ENCODE measurements at regions not wholly inside any gene's neighbourhood (a gene's known extent, or its start where the extent isn't known, plus 50 kb on each side); places are given as distances from the start of the nearest gene placed in this dataset.

GRCh38 chr16:85220125-85220839 lies 108.0 kb upstream of the CIBAR2 start:
- peak in 1 of 4 experiments; percentile 11 for TF ChIP-seq CTCF (IDR thresholded peaks at IDR 0.05)
- TF ChIP-seq POLR2A (IDR thresholded peaks at IDR 0.05), result no peak

All from uterus (tissue), 2 donors.